GM21576 (cell line): ENCODE measurements at regions not wholly inside any gene's neighbourhood (a gene's known extent, or its start where the extent isn't known, plus 50 kb on each side); places are given as distances from the start of the nearest gene placed in this dataset.
"Not testable (repeated sequence)": the region's sequence is repeated elsewhere in the genome, so short reads cannot be mapped to it uniquely, and the experiment has no call there.

Experiments
- ATAC-seq: cut with Tn5 transposase; IDR thresholded peaks from one replicate; pipeline ENCODE4 v1.9.1; 2021; ENCODE audit warnings: mild to moderate bottlenecking, moderate library complexity; ENCODE audit not compliant: unreplicated experiment

DNA sequence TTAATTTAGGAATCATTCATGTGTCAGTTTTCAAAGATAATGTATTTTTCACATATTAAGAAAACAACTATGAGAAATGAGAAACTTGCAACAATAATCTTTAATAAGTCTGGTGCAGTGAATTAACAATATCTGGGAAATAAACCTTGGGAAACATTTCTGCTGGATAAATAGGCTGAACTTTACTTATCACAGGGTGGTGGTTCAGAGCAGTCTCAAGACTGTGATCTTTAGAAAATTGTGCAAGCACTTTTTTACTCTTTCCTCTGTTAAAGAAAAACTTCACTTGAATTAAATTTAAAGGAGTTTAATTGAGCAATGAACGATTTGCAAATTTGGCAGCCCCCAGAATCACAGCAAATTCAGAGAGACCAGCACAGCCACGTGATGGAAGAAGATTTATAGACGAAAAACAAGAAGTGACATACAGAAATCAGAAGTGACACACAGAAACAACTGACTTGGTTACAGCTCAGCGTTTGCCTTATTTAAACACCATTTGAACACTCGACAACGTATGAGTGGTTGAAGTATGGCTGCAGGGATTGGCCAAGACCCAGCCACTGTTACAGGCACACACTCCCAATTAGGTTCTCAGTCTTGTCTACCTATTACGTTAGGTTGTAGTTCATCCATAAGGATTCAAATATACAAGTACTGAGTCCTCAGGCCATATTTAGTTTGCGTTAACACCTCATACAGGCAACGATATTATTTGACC, 631.9 kb downstream of the SLCO4C1 start:
- ATAC-seq: no peak

- no peak for ATAC-seq
Measured at GRCh38 chr5:101663543-101663942, 632.5 kb downstream of the SLCO4C1 start.

DNA sequence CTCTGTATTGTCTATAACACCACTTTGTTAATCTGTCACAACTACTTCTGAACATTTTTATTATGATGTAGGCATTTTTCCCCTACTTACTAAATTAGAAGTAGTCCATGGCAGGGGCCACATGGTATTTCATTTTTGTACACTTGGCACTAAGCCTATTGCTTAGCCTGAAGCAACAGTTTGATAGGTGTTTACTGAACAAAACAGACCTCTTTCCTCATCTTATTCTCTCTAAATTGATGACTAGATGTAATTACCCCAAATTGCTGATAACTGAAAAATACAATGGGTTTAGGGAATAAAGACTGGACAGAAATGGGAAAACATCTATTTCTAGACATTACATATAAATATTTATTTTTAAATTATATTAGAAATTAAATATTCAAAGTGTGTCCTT, 633.8 kb downstream of the SLCO4C1 start:
- no peak for ATAC-seq

- no peak for ATAC-seq
Measured at GRCh38 chr5:101658433-101658832, 637.7 kb downstream of the SLCO4C1 start.

GRCh38 chr5:101653996-101654395, 642.1 kb downstream of the SLCO4C1 start:
- no peak for ATAC-seq

DNA sequence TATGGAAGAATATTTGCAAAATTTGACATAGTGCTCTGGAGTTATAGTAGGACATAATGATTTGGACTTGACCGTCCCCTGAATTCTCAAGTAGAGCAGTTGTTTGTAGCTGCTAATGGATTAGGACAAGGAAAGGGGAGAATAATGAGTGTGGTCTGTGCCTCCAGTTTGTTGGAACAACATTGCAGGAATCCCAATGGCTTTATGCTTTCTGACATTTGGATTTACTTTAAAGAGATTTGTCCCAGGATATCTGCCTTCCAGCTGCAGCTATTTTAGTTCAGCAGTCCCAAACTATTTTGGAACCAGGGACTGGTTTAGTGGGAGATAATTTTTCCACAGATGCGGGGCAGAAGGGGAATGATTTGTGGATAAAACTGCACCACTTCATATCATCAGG, 648.2 kb downstream of the SLCO4C1 start:
- no peak for ATAC-seq

- ATAC-seq: no peak
Measured at GRCh38 chr5:101643794-101644193, 652.3 kb downstream of the SLCO4C1 start.

DNA sequence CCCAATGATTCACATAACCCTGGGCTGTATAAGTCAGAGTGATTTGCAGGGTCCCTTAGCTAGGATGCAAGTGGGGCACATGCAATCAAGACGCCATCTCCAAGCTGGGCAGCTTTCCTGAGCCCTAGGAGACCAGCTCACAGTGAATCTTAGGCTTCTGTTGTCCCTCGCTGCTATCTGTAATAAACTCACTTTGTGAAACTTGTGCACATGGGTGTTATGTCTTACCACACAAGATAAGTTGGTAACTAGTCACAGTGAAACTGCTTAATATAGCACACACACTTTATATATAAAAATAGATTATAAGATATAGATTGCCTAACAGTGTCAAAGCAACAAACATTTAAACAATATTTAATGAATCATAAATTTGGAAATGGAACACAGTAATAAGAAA, 658.5 kb downstream of the SLCO4C1 start:
- ATAC-seq: no peak

- not testable (repeated sequence) for ATAC-seq
Measured at GRCh38 chr5:101627770-101628169, 668.3 kb downstream of the SLCO4C1 start.

GRCh38 chr5:101626572-101626971, 669.5 kb downstream of the SLCO4C1 start:
- ATAC-seq: no peak

DNA sequence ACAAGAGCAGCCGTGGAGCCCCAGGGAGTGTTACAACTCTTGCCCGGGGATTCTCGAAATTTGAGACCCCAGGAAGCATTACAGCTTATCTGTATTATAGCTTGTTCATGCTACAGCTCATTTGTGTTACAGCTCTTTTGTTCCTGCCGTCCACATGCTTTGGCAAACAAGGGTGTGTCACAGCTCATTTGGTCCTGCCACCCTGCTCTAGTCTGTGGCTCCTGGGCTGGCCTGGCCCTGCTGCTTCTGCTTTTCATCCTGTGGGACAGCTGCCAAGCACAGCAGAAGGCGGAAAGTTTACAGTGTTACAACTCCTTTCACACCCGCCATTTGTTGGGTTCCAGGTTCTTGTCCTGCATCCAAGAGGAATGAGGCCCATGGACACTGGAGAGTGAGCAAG, 685.0 kb downstream of the SLCO4C1 start:
- no peak for ATAC-seq

DNA sequence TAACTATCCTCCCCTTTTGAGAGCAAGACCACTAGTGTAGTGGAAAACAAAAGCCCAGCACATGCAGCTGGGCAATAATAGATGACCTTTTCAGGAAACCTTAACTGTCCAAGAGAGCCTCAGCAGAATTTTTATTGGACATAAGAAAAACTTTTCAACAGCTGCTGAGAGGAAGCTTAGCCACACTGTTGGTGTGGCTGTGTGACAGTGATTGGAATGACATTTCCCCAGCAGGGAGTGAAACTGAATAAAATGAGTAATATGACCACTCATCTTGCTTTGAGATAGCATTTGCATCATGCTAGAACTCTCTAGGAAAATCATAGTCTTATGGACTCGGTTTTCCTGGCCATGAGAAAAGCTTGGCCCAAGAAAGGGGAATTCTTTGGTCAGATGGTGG, 687.8 kb downstream of the SLCO4C1 start:
- no peak for ATAC-seq

DNA sequence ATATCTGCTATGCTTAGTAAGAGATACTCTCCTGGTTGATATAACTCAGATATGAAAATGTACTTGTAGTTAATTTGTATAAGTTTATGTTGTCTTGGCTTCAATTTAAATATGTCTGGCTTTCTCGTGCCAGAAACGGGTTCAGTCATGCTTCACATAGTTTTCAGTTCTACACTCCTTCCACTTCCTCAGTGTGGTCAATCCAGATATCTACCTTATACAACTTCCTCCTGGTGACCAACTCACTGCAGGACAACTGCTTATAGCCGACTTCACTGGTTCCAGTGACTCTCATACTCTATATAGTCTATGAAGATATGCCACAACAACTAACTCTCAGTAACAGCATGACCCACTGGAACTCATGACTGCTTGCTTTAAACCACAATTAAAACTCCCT, 690.4 kb downstream of the SLCO4C1 start:
- peak; percentile 51 for ATAC-seq

DNA sequence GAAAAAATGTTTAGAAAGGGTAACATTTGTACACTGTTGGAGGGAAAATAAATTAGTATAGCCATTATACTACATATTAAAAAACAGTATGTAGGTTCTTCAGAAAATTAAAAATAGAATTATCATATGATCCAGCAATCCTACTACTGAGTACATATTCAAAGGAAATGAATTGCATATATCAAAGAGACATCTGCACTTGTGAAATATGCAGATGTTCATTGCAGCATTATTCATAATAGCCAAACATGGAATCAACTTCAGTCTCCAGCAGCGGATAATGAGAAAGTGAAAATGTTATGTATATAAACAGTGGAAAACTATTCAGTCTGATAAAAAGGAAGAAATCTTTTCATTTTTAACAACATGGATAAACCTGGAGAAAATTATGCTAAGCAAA, 695.5 kb downstream of the SLCO4C1 start:
- no peak for ATAC-seq

GRCh38 chr5:101590384-101590783, 687.3 kb upstream of the ST8SIA4 start:
- no peak for ATAC-seq

- no peak for ATAC-seq
Measured at GRCh38 chr5:101585366-101585765, 682.3 kb upstream of the ST8SIA4 start.

DNA sequence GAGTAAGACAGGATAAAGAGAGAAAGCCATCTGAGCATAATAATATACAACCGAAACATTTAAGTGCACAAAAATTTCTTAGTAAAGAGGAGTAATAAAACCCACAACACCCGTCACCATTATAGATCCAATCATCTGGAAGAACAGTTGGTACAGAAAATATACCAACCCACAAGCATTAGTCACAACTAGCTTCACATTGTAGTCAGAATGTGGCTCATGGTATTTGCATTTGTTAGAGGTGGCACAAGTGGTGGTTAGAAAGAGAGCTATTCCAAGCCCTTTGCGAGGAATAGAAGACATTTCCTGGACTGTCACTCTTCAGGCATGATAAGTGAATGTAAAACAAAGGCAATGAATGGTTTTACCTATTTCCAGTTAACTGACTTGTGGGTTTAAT, 677.5 kb upstream of the ST8SIA4 start:
- no peak for ATAC-seq

DNA sequence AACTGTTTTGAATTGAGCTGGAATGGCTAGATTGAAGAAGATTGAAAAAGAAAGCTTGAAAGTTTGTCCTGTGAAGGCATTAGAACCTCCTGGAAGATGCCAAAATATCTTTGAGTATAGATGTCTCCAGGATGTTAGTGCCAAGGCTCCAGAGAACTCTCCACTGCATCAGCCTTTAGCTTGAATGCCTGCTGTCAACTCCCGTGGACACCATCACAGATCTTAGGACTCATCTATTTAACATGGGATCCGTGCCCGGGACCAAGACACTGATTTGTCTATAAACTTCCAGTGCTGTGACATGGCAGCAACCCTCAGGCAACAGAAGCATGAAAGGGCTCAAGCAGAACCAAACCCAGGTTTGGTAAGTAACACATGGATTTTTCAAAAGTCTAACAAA, 670.9 kb upstream of the ST8SIA4 start:
- ATAC-seq: no peak

DNA sequence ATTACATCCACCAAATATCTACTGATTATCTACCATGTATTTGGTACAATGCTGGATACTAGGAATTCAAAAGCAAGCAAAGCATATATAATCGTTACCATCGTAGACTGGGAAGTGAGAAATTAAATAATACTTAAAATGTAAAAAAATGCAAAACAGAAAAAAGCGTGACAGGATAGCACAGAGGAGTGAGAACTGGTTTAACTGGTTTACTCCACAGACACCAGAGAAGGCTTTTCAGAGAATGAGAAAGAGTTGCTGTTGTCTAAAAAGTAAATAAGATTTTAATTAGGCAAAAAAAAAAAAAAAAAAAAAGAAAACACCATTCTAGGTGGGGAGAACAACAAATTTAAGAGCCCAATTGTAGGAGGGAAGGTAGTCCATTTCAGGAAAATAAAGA, 657.9 kb upstream of the ST8SIA4 start:
- ATAC-seq: no peak

DNA sequence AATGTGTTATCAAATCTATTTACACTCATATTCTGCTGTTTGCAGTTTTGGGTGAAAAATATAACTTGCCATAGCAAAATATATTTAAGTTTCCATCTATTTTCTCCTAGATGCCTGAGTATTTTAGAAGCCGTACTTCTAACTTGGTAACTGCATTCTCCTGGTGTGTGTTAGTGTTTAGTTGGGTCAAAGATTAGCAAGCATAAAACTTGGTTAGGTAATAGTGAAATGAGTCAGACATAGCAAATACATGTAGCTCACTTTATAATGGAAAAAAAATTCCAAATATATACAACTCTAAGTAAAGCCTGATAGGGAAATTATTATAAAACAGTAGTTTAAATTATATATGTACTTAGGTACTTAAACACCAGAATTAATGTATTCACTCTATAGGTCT, 640.7 kb upstream of the ST8SIA4 start:
- no peak for ATAC-seq

- no peak for ATAC-seq
Measured at GRCh38 chr5:101539315-101539714, 636.2 kb upstream of the ST8SIA4 start.

GRCh38 chr5:101535626-101536025, 632.5 kb upstream of the ST8SIA4 start:
- ATAC-seq: no peak

DNA sequence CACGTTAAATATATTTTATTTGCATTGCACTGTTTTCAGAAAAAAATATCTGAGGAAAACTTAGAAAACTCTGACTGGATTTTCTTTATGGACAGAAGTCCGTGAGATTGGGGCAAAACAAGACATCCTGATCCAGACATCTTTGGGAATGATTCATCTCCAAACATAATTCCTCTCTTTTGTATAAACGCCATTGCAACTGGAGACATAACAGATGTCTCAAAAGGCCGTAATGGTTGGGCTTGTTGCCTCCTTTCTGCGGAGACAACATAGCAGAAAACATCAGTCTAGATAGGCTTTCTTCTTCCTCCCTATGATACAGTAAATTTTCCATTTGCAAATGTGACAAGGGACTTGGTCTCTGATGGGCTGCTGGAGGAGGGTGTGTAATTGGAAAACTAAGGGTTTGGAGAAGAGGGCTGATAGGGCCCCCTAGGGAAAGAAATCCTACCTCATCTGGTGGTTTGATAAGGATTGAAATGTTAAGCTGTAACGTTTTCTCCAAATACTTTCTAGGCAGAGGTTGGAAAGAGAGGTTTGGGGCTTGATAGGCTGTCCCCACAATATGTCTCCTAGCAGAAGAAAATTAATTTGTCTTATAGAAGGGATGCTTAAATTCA, 631.5 kb upstream of the ST8SIA4 start:
- ATAC-seq: no peak
